GM04503 (cell line): ENCODE measurements at regions not wholly inside any gene's neighbourhood (a gene's known extent, or its start where the extent isn't known, plus 50 kb on each side); places are given as distances from the start of the nearest gene placed in this dataset.

Source experiments
- DNase-seq: peaks from one replicate; pipeline ENCODE4 v3.0.0-alpha.2; 2012; ENCODE audit warnings: low read depth

DNA sequence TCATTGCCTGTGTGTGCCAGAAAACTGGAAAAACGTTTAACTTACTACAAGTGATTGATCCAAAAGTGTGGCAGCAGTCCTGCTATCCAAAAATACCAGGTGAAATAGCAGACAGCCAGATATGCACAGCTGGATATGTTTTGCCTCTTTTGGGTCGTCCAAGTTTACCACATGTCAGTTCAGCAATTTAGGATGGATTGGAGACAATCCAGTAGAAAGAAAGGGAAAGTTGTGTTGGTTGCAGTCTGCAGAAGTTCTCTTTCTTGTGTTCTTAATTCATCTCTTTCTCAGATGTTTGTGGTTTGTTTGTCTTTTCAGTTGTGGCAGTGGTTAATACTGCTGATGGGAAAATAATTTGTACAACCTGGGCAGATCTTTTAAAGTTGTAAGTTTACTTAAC is 645.0 kb downstream of the PTPRC start:
- no peak for DNase-seq

DNA sequence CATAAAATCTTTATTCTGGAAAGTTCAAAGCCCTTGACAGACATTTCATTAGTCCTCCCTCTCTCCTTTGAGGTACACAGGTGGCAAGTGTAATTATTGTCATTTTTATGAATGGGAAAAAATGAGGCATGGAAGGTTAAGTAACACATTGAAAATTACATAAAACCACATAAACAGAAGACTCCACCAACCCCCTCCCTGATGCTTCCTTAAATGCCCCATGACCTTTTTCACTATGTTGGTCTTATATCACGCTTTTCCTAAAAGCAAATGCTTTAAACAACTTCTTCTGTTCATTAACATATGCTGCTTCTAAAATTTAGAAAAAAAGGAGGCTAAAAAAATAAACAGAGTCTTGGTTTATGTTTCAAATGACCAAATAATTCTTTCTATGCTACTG is 648.4 kb downstream of the PTPRC start:
- DNase-seq: no peak

DNA sequence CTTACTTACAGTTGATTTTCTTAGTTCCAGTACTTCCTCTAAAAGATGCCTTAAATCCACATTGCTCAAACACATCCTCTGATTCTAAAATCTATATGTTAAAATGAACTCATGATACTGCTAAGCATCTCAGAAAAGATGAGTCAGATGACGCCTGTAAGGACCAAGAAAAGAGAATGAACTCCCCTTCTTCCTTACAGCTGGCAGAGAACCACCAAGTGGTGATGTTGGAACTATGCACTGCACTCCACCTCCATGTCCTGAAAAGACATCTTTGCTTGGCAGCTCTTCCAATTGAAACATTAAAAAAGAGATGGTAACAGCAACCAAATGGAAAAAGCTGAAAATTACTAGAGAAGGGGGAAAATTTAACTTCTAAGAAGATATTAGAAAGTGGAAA is 648.8 kb downstream of the PTPRC start:
- DNase-seq: no peak

DNA sequence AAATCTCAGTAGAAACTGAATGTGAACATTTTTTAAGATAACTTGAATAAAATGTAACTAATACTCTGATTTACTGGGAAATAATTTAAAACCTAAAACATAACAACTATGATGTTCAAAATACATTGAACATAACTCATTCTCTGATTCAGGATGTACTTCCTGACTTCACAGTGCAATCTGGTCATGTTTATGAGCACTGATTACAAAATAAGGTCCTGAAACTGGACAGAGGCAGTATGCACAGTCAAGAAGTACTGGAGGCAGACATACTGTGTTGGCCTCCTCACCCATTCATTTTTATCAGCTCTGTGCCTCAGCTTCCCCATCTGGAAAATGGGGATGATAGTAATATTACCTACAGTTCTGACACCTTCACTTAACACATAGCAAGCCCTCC is 651.3 kb downstream of the PTPRC start:
- no peak for DNase-seq

DNA sequence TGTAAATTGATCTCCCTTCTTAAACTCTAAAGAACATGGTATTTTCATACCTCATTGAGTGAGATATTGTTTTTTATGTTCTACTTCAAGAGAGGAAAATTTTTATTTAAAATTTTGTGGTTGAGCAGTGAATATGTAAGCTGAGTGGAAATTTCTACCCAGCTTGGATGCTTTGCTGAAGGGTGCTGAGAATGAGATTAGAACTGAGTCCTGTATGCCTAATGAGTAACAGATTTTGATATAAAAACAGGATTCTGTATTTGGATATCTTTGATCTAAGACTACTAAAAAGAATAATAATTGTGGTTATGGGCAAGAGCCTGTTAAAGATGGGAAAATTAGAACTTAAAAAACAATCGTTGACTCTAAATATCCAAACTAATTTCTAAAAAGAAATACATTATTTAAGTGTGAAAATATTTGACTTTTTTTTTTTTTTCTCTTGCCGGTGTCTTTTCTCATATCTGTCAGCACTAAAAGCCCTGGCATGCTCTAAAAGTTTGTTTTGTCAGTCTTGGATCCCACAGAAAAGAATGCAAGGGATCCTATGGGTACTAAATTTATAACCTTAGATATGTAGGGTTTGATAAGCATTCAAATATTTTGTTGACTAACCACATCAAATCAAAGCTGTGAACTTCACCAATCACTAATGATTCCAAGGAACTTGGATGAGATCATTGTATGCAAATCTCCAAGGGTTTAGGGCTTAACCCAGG is 652.3 kb downstream of the PTPRC start:
- DNase-seq: no peak

DNA sequence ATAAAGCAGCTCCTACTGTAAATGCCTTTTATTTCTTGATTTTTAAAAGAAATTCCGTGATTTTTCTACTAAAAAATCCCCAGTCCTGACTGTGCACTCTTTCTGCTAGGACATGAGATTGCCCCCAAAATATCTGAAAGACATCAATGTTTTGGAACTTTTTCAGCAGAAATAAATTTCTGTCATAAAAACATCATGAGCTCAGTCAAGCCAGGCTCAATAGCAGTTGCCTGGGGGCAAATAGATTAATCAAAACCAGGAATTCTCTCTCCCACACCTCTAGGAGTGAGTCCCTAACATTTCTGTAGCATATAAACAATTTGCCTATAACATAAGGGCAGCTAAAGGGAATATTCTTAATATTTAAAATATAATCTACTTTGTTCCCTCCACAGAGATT is 654.1 kb downstream of the PTPRC start:
- no peak for DNase-seq

DNA sequence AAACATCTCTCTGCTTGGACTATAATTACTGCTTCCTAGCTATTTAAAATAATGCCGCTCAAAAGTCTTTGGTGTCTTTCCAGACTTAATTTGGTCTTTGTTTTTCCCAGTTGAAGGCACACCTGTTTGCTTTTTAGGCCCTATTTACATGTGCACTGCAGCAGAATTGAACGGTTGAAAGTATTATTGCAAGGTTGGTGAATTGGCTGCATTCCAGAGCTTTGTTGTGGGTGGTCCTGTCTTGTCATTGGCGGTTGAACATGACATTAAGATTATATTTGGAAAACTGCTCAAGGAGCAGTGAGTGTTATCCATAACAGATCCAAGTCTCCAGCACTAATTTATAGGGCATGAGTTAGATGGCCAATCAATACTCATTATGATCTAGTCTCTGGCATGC is 656.3 kb downstream of the PTPRC start:
- no peak for DNase-seq

DNA sequence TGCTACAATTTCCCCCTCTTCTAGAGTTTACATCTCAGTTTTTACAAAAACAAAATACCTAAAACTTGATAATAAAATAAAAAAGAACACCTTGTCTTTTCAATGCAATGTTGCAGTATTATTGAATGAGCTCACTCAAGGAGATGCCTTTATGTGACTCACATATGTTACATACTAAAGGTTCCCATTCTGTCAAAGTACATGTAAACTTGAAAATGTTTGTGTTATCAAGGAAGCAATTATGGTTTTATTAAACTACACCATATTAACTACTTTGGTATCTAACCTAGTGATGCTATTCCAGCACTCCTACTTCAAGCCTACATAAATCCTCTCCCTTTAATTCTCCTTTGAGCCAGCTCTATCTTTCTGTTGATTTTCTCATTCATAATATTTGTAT is 658.3 kb downstream of the PTPRC start:
- no peak for DNase-seq

DNA sequence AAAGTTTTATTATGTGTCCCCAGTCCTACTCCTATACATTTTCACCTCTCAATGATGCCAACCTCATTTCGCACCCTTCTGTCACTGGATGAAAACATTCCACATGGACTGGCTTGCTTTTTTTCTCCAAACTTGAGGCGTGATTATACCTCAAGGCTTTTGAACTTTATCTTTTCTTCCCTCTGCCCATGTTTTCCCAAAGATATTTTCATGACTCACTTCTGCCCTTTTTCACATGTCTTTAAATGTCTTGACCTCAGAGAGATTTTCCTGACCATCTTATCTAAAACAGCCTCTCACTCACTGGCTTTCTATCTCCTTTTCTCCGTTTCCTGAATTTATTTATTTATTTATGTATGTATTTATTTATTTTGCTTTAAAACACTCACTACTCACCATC is 659.0 kb downstream of the PTPRC start:
- no peak for DNase-seq

DNA sequence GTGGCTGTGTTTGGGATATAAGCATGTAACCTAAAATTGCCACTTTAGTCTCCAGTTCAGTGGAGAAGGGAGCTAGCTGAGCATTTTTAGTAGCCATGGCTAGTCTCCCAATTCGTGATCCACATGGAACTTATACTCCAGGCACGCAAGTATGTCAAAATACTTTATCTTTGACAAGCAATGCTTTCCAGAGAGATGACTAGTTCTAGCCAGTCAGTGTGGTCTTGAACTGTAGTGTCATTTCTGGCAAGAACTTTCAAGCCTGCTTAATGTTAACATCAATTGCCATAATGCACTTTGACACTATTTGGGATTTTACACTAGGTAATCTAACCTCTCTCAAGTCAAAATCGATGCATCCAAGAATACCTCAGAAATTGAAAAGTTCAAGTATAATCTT is 660.0 kb downstream of the PTPRC start:
- no peak for DNase-seq

DNA sequence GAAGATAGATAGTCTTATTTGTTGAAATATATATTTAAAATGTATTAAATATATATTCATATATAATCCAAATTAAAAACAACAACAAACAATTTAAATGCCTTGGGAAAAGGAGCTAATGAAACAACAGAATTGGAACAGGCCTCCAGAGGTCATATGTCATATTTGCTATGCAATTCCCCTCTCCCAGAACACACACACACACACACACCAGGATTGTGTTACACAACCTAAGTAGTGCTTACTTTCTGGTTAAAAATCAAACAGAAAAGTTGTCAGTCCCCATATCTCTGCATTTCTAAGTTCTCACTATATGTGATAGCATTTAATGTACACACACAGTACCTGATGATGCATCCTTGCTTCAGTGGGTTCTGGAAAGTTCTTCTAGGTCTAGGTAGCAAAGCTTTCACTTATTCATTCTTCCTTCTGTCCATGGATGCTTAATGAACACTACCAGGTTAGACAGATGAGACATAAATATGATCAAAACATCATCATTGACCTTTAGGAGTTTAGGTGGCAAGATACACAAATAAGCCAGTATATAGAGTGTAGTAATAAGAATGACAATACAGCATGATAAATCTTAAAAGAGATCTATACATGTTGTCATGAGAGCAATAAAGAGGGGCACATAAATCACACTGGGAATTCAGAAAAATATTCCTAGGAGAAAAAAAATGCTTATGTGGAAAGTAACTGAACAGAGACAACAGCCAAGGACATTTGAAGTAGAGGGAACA is 662.8 kb downstream of the PTPRC start:
- no peak for DNase-seq

DNA sequence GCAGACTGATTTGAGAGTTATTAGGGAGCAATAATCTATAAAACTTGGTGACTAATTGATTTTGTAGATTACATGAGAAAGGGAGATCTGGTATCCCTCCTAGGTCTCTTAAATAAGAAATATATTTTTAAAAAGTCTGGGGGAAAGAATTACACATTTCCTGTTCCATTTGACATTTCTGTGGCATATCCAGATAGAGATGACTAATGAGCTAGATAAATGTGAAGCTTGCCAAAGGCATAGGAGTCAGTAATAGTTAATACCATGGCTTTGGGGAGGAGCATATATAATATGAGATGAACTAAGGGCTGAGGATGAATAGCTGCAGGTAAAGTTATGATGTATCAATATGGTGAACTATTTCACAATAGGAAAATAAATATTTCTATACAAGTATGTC is 663.7 kb downstream of the PTPRC start:
- no peak for DNase-seq

DNA sequence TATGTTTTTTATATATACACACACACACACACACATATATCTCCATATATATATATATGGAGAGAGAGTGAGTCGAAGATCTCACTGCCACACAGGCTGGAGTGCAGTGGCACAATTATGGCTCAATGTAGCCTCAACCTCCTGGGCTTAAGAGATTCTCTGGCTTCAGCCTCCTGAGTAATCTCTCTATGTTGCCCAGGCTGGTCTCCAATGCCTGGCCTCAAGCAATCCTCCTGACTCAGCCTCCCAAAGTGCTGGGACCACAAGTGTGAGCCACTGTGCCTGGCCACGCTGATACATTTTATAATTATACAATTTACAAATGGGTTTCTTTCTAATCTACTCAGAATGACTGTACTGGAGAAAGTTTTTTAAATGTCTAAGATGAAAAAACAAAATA is 664.2 kb downstream of the PTPRC start:
- DNase-seq: no peak

DNA sequence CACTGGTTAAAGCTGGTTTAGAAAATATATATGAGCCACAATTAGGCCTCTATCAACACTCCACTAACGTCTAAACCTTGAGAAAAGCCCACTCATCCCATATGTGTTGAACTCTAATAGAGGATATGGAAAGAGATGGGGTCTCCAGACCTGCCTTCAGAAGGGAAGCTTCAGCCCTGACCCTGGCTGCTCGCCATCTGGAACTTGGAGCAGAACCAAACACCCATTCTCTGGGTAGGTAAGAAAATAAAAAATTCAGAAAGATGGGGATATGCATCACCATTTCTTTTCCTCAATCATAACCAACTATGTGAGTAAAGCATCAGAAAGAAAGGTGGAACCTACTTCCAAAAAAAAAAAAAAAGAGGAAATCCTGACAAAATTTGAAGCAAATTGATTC is 666.2 kb downstream of the PTPRC start:
- DNase-seq: no peak

DNA sequence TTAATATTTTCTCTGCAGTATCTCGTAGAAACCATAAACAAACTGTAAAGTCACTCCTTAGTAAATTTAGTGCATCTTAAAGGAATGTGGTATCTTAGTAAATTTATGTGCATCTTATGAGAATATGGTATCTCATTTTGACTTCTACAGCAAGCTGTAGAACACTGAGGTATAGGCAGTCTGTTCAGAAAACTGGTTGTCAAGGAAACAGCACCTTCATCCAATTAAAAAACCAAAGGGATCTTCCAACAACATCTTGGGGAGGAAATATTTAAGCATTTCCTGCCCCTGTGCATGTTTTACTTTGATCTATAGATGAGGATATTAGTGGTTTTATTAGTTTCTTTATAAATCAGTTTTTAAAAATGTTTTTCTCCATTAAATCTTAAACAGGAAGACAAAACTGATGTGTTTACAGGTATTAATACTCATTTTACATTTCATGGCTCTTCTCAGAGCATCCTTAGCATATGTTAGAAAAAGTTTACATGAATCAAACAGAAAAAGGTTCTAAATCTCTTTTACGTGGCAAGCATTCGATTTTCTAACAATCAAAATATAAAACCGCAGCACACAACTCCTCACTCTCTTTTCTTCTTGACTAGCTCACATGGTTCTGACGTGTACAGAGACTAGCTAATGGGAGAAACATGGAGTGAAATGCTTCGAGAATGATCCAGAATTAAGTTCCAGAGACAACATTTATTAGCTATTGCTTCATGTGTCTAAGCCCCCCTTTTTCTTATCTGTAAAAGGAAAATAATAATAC is 668.8 kb downstream of the PTPRC start:
- DNase-seq: no peak

DNA sequence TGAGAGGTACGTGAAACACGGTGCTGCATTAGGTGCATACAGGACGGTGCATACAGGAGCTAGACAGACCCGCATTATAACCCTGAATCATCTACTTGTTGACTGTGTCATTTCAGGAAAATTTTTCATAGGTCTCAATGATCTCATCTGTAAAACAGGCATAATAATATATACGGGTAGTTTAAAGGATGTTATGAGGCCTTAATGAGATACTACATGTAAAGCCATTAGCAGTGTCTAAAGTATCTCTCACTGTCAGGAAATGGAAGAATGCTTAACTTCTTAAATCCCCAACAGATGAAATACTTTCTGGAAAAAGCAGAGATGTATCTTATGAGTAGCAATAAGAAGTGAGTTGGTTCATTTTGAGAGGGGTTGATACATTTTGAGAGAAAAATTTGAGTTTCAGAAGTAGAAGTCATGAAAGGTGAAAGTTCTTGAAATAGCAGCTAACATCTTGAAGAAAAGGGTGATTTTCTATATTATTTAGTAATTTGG is 669.6 kb downstream of the PTPRC start:
- DNase-seq: no peak

DNA sequence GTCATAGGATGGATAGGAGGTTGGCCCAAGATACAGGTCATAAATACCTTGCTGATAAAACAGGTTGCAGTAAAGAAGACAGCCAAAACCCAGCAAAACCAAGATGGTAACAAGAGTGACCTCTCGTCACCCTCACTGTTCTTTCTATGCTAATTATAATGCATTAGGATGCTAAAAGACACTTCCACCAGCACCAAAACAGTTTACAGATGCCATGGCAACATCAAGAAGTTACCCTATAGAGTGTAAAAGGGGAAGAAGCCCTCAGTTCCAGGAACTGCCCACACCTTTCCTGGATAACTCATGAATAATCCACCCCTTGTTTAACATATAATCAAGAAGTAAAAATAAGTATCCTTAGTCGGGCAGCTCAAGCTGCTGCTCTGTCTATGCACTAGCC is 671.9 kb downstream of the PTPRC start:
- no peak for DNase-seq

DNA sequence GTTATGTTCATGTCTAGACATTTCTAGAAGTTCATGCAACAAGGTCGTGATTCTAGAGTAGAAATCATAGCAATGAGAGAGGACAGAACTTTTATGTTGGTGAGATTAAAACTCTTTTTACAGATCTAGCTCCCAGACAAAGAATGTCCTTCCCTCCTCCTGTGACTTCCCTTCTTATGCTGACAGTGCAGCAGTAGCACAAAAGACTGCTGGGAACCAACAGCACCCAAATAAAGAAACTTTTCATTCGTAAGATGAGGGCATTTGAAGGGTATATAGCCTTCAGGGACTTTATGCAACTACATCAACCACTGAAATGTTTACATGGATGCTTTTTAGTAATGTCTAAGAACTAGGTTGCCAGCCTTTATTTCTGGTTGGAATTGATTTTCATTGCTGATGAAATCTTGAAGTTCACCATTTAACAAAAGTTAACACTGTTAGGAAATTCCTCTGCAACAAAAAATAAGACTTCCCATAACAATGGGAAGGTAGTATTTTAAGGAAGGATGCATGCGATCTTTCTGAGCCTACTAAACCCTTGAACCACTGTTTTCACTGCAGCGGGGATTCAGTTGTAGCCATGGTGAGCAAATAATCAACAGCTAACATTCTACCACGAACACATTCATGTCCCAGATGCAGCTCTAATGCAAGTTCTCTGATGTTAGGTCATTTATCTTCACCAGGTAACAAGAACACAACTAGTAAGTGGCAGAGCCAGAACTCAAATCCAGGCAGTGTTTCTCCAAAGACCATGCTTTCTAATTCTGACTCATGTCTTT is 672.8 kb downstream of the PTPRC start:
- DNase-seq: no peak

DNA sequence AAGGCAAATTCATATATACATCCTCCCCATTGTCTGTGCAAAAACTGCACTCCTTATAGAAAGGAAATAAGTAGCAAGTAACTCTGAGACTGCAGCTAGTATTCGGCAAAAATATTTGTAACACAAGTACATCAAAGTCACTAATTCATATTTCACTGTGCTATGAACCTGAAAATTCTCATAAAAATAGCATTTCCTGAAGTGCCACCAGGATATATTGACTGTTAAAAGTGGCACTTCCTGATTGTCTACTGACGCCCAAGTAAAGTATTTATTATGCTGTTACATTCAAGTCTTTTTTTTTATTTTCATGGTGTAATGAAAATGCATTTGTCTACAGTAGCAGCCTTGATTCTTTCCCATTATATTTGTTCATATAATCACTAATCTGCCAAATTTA is 673.8 kb downstream of the PTPRC start:
- DNase-seq: no peak

DNA sequence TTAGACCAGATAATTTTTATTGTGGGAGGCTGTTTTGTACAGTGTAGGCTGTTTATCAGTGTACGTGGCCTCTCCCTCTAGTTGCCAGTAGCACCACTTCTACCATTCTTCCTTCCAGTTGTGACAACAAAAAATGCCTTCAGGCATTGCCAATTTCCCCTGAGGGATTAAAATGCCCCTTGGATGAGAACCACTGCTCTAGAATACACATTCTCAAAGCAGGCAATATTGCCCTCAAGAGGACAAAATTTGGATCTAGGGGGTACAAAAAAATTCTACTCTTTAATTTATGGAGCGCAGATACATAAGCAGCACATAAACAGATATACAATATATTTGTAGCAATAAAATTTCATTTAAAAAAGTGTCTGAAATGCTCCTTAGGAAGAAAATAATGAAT is 674.6 kb downstream of the PTPRC start:
- no peak for DNase-seq

DNA sequence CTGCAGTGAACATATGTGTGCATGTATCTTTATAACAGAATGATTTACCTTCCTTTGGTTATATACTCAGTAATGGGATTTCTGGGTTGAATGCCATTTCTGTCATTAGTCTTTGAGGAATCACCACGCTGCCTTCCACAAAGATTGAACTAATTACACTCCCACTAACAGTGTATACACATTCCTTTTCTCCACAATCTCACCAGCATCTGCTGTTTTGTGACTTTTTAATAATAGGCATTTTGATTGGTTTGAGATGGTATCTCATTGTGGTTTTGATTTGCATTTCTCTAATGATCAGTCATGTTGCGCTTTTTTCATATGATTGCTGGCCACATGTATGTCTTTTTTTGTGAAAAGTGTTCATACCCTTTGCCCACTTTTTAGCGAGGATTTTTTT is 680.5 kb downstream of the PTPRC start:
- DNase-seq: no peak

DNA sequence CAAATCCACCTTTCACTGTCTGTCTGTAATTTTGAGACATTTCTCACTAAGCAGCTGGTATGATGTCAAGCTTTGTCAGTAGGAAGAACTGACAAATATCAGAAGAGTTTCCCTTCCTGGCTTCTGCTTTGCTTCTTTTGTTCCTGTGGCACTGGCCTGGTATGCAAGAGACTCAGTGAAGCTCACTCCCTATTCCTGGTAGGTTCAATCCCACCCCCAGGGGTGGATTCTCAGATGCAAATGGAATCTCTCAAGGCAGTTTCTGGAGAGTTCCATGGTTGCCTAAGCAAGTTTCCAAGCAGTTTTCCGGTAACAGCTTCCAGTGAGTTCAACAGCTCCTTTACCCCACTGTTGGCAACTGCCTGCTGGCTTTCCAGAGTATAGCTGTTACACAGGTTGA is 683.4 kb downstream of the PTPRC start:
- DNase-seq: no peak
